H1 (cell line): ENCODE measurements at regions not wholly inside any gene's neighbourhood (a gene's known extent, or its start where the extent isn't known, plus 50 kb on each side); places are given as distances from the start of the nearest gene placed in this dataset.

Source experiments
- CTCF ChIA-PET: fragments of 300-600 bp; sonication (Branson Sonifier 250); formaldehyde crosslinking; loops from one replicate; lab custom pipeline; 2021; ENCODE audit not compliant: partially characterized antibody; lab: Charles Lee
- POLR2A ChIA-PET: fragments of 300-600 bp; sonication (Branson Sonifier 250); formaldehyde crosslinking; loops from one replicate; lab custom pipeline; 2021; ENCODE audit warnings: inconsistent platforms; ENCODE audit not compliant: partially characterized antibody; lab: Charles Lee
- DNase-seq, 2 experiments: peaks; one replicate each; pipeline versions ENCODE4 v3.0.0 to v3.0.0-alpha.2; 2010 to 2022; ENCODE audit warnings: low spot score in 2 of 2, low read depth in 1 of 2, mixed read lengths in 1 of 2
- FAIRE-seq: peaks from 2 replicates; lab custom pipeline; 2011; peaks lifted over from hg19 to GRCh38; lab: Jason Lieb, UNC
- H2AFZ ChIP-seq: 2 replicates; pipeline ENCODE4 v1.8.1; 2012; ENCODE audit warnings: low read length, inconsistent platforms
- H2AK5ac ChIP-seq: 2 replicates; pipeline ENCODE4 v1.6.1; 2013; ENCODE audit warnings: low read depth, low read length
- H2BK120ac ChIP-seq: replicated peaks from 2 replicates; pipeline ENCODE3; 2013; ENCODE audit warnings: low read depth, low read length, inconsistent platforms
- H2BK12ac ChIP-seq: 2 replicates; pipeline ENCODE4 v1.6.1; 2013; ENCODE audit warnings: low read depth, low read length
- H2BK15ac ChIP-seq: 2 replicates; pipeline ENCODE4 v1.6.1; 2013; ENCODE audit warnings: low read length
- H2BK20ac ChIP-seq: 2 replicates; pipeline ENCODE4 v1.6.1; 2013; ENCODE audit warnings: low read length
- H2BK5ac ChIP-seq: 2 replicates; pipeline ENCODE4 v1.6.1; 2013; ENCODE audit warnings: low read depth, low read length
- H3K14ac ChIP-seq: 2 replicates; pipeline ENCODE4 v1.6.1; 2013; ENCODE audit warnings: inconsistent platforms; ENCODE audit not compliant: insufficient read length
- H3K18ac ChIP-seq: 2 replicates; pipeline ENCODE4 v1.6.1; 2013; ENCODE audit warnings: low read length; ENCODE audit errors: extremely low read depth
- H3K23ac ChIP-seq: 2 replicates; pipeline ENCODE4 v1.6.1; 2013; ENCODE audit warnings: inconsistent platforms; ENCODE audit not compliant: insufficient read length
- H3K23me2 ChIP-seq: 2 replicates; pipeline ENCODE4 v1.6.1; 2013; ENCODE audit warnings: low read depth, low read length
- H3K27ac ChIP-seq: 2 replicates; pipeline ENCODE4 v1.6.1; 2011; ENCODE audit warnings: low read depth, low read length, inconsistent platforms
- H3K27me3 ChIP-seq, 4 experiments: replicated peaks in 1 of 4; 1 replicate in 1 of 4; 2 replicates in 3 of 4; pipeline versions ENCODE4 v1.6.1 to v1.8.1; 2011 to 2013; ENCODE audit warnings: low read length in 3 of 4, mild to moderate bottlenecking in 3 of 4, inconsistent platforms in 2 of 4, mixed read lengths in 2 of 4, moderate library complexity in 1 of 4; ENCODE audit not compliant: control insufficient read depth in 3 of 4, insufficient read depth in 3 of 4; ENCODE audit errors: extremely low read depth in 1 of 4
- H3K36me3 ChIP-seq, 4 experiments: 2 replicates each; pipeline versions ENCODE4 v1.6.1 to v1.8.1; 2011 to 2013; ENCODE audit warnings: mild to moderate bottlenecking in 4 of 4, low read length in 3 of 4, moderate library complexity in 2 of 4, control low read depth in 1 of 4, inconsistent platforms in 1 of 4; ENCODE audit not compliant: insufficient read depth in 4 of 4, control insufficient read depth in 2 of 4
- H3K4ac ChIP-seq: replicated peaks from 2 replicates; pipeline ENCODE3; 2013; ENCODE audit warnings: low read length, low read depth, mixed read lengths, inconsistent platforms; ENCODE audit not compliant: insufficient read length
- H3K4me1 ChIP-seq, 4 experiments: replicated peaks in 1 of 4; 1 replicate in 1 of 4; 2 replicates in 3 of 4; pipeline versions ENCODE4 v1.6.1 to v1.8.1; 2011 to 2013; ENCODE audit warnings: low read length in 3 of 4, inconsistent platforms in 2 of 4, mixed read lengths in 1 of 4; ENCODE audit not compliant: insufficient read depth in 4 of 4, control insufficient read depth in 3 of 4
- H3K4me2 ChIP-seq, 2 experiments: 2 replicates each; pipeline versions ENCODE4 v1.6.1 to v1.8.1; 2011 to 2013; ENCODE audit warnings: low read depth in 2 of 2, low read length in 2 of 2, control low read depth in 1 of 2, inconsistent platforms in 1 of 2, mild to moderate bottlenecking in 1 of 2; ENCODE audit not compliant: insufficient read depth in 1 of 2
- H3K4me3 ChIP-seq, 4 experiments: fragments of 200-600, 300-600 bp in 1 of 4; sonication (generic), shearing (Covaris generic), sonication (Bioruptor Twin) in 1 of 4; 2 replicates each; pipeline versions ENCODE4 v1.5.1 to v1.8.1; 2011 to 2016; ENCODE audit warnings: low read length in 4 of 4, low read depth in 3 of 4, control low read depth in 2 of 4, inconsistent platforms in 2 of 4, mild to moderate bottlenecking in 2 of 4, mixed read lengths in 1 of 4, moderate library complexity in 1 of 4; ENCODE audit not compliant: insufficient read depth in 2 of 4; ENCODE audit errors: extremely low read depth in 1 of 4
- H3K56ac ChIP-seq: replicated peaks from 2 replicates; pipeline ENCODE3; 2013; ENCODE audit warnings: low read depth, mild to moderate bottlenecking, mixed read lengths, low read length, inconsistent platforms; ENCODE audit not compliant: insufficient read length
- H3K79me1 ChIP-seq: 2 replicates; pipeline ENCODE4 v1.6.1; 2013; ENCODE audit warnings: low read depth, low read length, control low read depth
- H3K79me2 ChIP-seq, 2 experiments: 2 replicates each; pipeline versions ENCODE4 v1.6.1 to v1.8.1; 2012 to 2013; ENCODE audit warnings: low read length in 2 of 2, mild to moderate bottlenecking in 2 of 2, inconsistent platforms in 1 of 2; ENCODE audit not compliant: insufficient read depth in 2 of 2, control insufficient read depth in 1 of 2
- H3K9ac ChIP-seq, 4 experiments: replicated peaks in 1 of 4; 1 replicate in 1 of 4; 2 replicates in 3 of 4; pipeline versions ENCODE4 v1.6.1 to v1.8.1; 2011 to 2013; ENCODE audit warnings: low read depth in 3 of 4, low read length in 3 of 4, control low read depth in 2 of 4, mild to moderate bottlenecking in 2 of 4, moderate library complexity in 2 of 4, inconsistent platforms in 1 of 4; ENCODE audit errors: extremely low read depth in 1 of 4
- H3K9me3 ChIP-seq, 2 experiments: 2 replicates each; pipeline versions ENCODE4 v1.6.1 to v1.8.1; 2012 to 2013; ENCODE audit warnings: mild to moderate bottlenecking in 2 of 2, moderate library complexity in 2 of 2, control low read depth in 1 of 2, inconsistent platforms in 1 of 2, low read depth in 1 of 2, low read length in 1 of 2, mixed read lengths in 1 of 2; ENCODE audit not compliant: insufficient read depth in 2 of 2
- H4K20me1 ChIP-seq, 2 experiments: replicated peaks in 1 of 2; 2 replicates each; pipeline versions ENCODE3 to v1.8.1; 2011 to 2013; ENCODE audit warnings: inconsistent platforms in 2 of 2, low read length in 2 of 2, mild to moderate bottlenecking in 1 of 2; ENCODE audit not compliant: insufficient read depth in 2 of 2, control insufficient read depth in 1 of 2
- H4K5ac ChIP-seq: 2 replicates; pipeline ENCODE4 v1.6.1; 2013; ENCODE audit warnings: low read length, low read depth, mixed read lengths, inconsistent platforms; ENCODE audit not compliant: insufficient read length
- H4K8ac ChIP-seq: 2 replicates; pipeline ENCODE4 v1.8.0; 2013; ENCODE audit warnings: mild to moderate bottlenecking, moderate library complexity, low read length, inconsistent platforms; ENCODE audit not compliant: insufficient read depth; ENCODE audit errors: extremely low read depth
- H4K91ac ChIP-seq: replicated peaks from 2 replicates; pipeline ENCODE3; 2013; ENCODE audit warnings: low read length, mixed read lengths, inconsistent platforms; ENCODE audit not compliant: insufficient read length
- EP300 ChIP-seq, 2 experiments: IDR thresholded peaks; 1 replicate in 1 of 2; 2 replicates in 1 of 2; pipeline ENCODE4 v1.6.1; 2011 to 2012; ENCODE audit warnings: low read depth in 2 of 2, low read length in 2 of 2, mild to moderate bottlenecking in 2 of 2, borderline replicate concordance in 1 of 2, inconsistent platforms in 1 of 2, moderate library complexity in 1 of 2
- SRF ChIP-seq: IDR thresholded peaks from 2 replicates; pipeline ENCODE4 v1.6.1; 2011; ENCODE audit warnings: mild to moderate bottlenecking, low read depth, low read length, moderate library complexity
- WGBS, 2 experiments: shearing (Covaris generic) in 1 of 2; methylation state at CpG; one replicate each; pipeline versions ENCODE4 v1.1.6 to v1.1.7; 2013 to 2015; ENCODE audit warnings: low lambda C conversion rate in 2 of 2, mixed read lengths in 2 of 2, inconsistent platforms in 1 of 2, low coverage in 1 of 2, missing lambda C conversion rate in 1 of 2; ENCODE audit not compliant: insufficient replicate concordance in 2 of 2, insufficient coverage in 1 of 2, insufficient read length in 1 of 2; ENCODE audit errors: extremely low coverage in 1 of 2, missing lambda C conversion rate in 1 of 2; 5-methylcytosine and 5-hydroxymethylcytosine counted together

- H3K79me2 ChIP-seq: no peaks in the 10 kb centered on the region
- no peak overlapping the region for H2AFZ ChIP-seq
- POLR2A ChIA-PET: no interaction called here
- no peak for DNase-seq
- no peak overlapping the region for H3K23ac ChIP-seq
- no peak overlapping the region for H4K91ac ChIP-seq
- no peak overlapping the region for H2BK5ac ChIP-seq
- WGBS, 2 experiments: 94% methylated on average over 1 of the region's 1 CpG; no CpG with 5 or more reads in 1 of the 2 experiments
- TF ChIP-seq EP300 (IDR thresholded peaks at IDR 0.05; ENCODE audit: borderline replicate concordance in 1 of 2, low read depth in 2 of 2, low read length in 2 of 2): no peak
- TF ChIP-seq SRF: no peak
- TF ChIP-seq, all 59 proteins: peak for 0
- H3K4me3 ChIP-seq: no peak overlapping the region
- H3K79me1 ChIP-seq: no peaks in the 10 kb centered on the region
- H3K18ac ChIP-seq: no peak overlapping the region
- no peaks in the 10 kb centered on the region; a peak in 1 of 4 replicates for H3K9me3 ChIP-seq
- H3K14ac ChIP-seq: no peak overlapping the region
- H3K27ac ChIP-seq: no peak overlapping the region
- H3K4ac ChIP-seq: no peak overlapping the region
- H4K8ac ChIP-seq: no peak overlapping the region
- H2BK20ac ChIP-seq: no peak overlapping the region
- no peaks in the 10 kb centered on the region for H4K20me1 ChIP-seq
- H3K4me1 ChIP-seq: no peaks in the 10 kb centered on the region
- no peak overlapping the region for H2BK15ac ChIP-seq
- FAIRE-seq: no peak
- H2AK5ac ChIP-seq: no peak overlapping the region
- H3K4me2 ChIP-seq: no peak overlapping the region
- no peak overlapping the region for H3K56ac ChIP-seq
- no peak overlapping the region for H4K5ac ChIP-seq
- H3K9ac ChIP-seq: no peak overlapping the region
- no peaks in the 10 kb centered on the region for H3K23me2 ChIP-seq
- H3K36me3 ChIP-seq: no peaks in the 10 kb centered on the region
- no peak overlapping the region for H2BK120ac ChIP-seq
- H2BK12ac ChIP-seq: no peak overlapping the region
- CTCF ChIA-PET: interaction anchor here (0.7 kb wide), 1 partner anchor 35 kb away, joined by 3 read pairs; no protein-coding TSS in a partner anchor
- no peaks in the 10 kb centered on the region for H3K27me3 ChIP-seq
These were observed 145.2 kb upstream of the BTG1 start for GRCh38 chr12:92290886-92291285.
